HepG2 (cell line): ENCODE measurements at regions not wholly inside any gene's neighbourhood (a gene's known extent, or its start where the extent isn't known, plus 50 kb on each side); places are given as distances from the start of the nearest gene placed in this dataset.

Experiments
- ATAC-seq: fragments of 200-7000 bp; cut with Tn5 transposase; 3 replicates; pipeline ENCODE4 v1.9.1; 2020; ENCODE audit warnings: mild to moderate bottlenecking, moderate library complexity
- BruUV-seq: library from RNA; stranded (reverse); fragments of 400-500 nt; replicated peaks from 2 replicates; lab custom pipeline; 2021; lab: Mats Ljungman, UMichigan
- CTCF ChIA-PET: fragments of 300-600 bp; formaldehyde crosslinking; extraction: SDS; loops from one replicate; lab custom pipeline; 2021; ENCODE audit warnings: low total read pairs, inconsistent platforms, low intra/inter-chr PET ratio; lab: Yijun Ruan, JAX
- POLR2A ChIA-PET: fragments of 350-600 bp; sonication (Branson Sonifier 250); formaldehyde crosslinking; loops from one replicate; lab custom pipeline; 2020; ENCODE audit warnings: antibody characterized with exemption, inconsistent platforms; lab: Yijun Ruan, JAX
- DNase-seq: peaks from one replicate; pipeline ENCODE4 v3.0.0-alpha.2; 2015; ENCODE audit warnings: low spot score
- FAIRE-seq: peaks from 3 replicates; lab custom pipeline; 2011; peaks lifted over from hg19 to GRCh38; lab: Jason Lieb, UNC
- H2AFZ ChIP-seq: one replicate; pipeline ENCODE4 v1.6.1; 2011; ENCODE audit warnings: low read length, inconsistent platforms
- H3K27ac ChIP-seq: fragments of 300-600 bp; 3 replicates; pipeline ENCODE4 v1.8.0; 2011; ENCODE audit warnings: mixed run types, mild to moderate bottlenecking, mixed read lengths, low read length, inconsistent platforms; ENCODE audit not compliant: insufficient read depth; ENCODE audit errors: extremely low read length
- H3K27me3 ChIP-seq, 2 experiments: fragments of 200-600 bp in 1 of 2; 2 replicates in 1 of 2; 3 replicates in 1 of 2; pipeline versions ENCODE4 v1.6.0 to v1.8.0; 2011; ENCODE audit warnings: low read length in 2 of 2, mild to moderate bottlenecking in 2 of 2, moderate library complexity in 2 of 2, inconsistent platforms in 1 of 2; ENCODE audit not compliant: insufficient read depth in 2 of 2, control insufficient read depth in 1 of 2
- H3K36me3 ChIP-seq, 2 experiments: fragments of 200-600 bp in 1 of 2; replicated peaks in 1 of 2; 2 replicates in 1 of 2; 3 replicates in 1 of 2; pipeline versions ENCODE4 v1.5.1 to v1.8.0; 2011; ENCODE audit warnings: low read length in 2 of 2, inconsistent platforms in 1 of 2; ENCODE audit not compliant: insufficient read depth in 2 of 2, control insufficient read depth in 1 of 2
- H3K4me1 ChIP-seq: 2 replicates; pipeline ENCODE4 v1.5.1; 2012; ENCODE audit warnings: low read length, inconsistent platforms; ENCODE audit not compliant: insufficient read depth
- H3K4me2 ChIP-seq: 2 replicates; pipeline ENCODE4 v1.6.0; 2011; ENCODE audit warnings: low read depth, low read length, inconsistent platforms
- H3K4me3 ChIP-seq, 3 experiments: fragments of 200-600 bp in 1 of 3; sonication (generic), shearing (Covaris generic) in 1 of 3; replicated peaks in 1 of 3; 2 replicates each; pipeline ENCODE4 v1.5.1; 2011 to 2016; ENCODE audit warnings: low read length in 3 of 3, inconsistent platforms in 2 of 3, low read depth in 2 of 3, mild to moderate bottlenecking in 2 of 3, control low read depth in 1 of 3, mixed read lengths in 1 of 3; ENCODE audit not compliant: insufficient read depth in 1 of 3
- H3K79me2 ChIP-seq: one replicate; pipeline ENCODE4 v1.6.1; 2011; ENCODE audit warnings: low read length, inconsistent platforms; ENCODE audit not compliant: insufficient read depth
- H3K9ac ChIP-seq: 2 replicates; pipeline ENCODE4 v1.6.0; 2011; ENCODE audit warnings: mild to moderate bottlenecking, low read depth, low read length, inconsistent platforms; ENCODE audit not compliant: insufficient read depth
- H3K9me3 ChIP-seq: 2 replicates; pipeline ENCODE4 v1.5.1; 2012; ENCODE audit warnings: mild to moderate bottlenecking, low read length
- H4K20me1 ChIP-seq: 2 replicates; pipeline ENCODE4 v1.6.0; 2011; ENCODE audit warnings: inconsistent platforms, mild to moderate bottlenecking, low read length, moderate library complexity; ENCODE audit not compliant: insufficient read depth
- ARID3A ChIP-seq: IDR thresholded peaks from 2 replicates; pipeline ENCODE4 v1.6.1; 2012; ENCODE audit warnings: low read depth, low read length, improper control_type of control experiment
- ARNT ChIP-seq: fragments of 450-650 bp; IDR thresholded peaks from 2 replicates; pipeline ENCODE4 v1.6.1; 2017
- ATF1 ChIP-seq: IDR thresholded peaks from 2 replicates; pipeline ENCODE4 v1.6.1; 2016; ENCODE audit warnings: mild to moderate bottlenecking, control low read depth
- GPN1 ChIP-seq: sonication (generic); formaldehyde crosslinking; IDR thresholded peaks from 2 replicates; pipeline ENCODE4 v1.5.1; 2020; ENCODE audit warnings: missing genetic modification reagents, borderline replicate concordance
- MIER2 ChIP-seq: IDR thresholded peaks from 2 replicates; pipeline ENCODE4 v1.6.1; 2016; ENCODE audit warnings: missing biosample characterization, missing genetic modification reagents
- MXD1 ChIP-seq: sonication (generic); formaldehyde crosslinking; IDR thresholded peaks from 2 replicates; pipeline ENCODE4 v1.4.0; 2020; ENCODE audit warnings: mild to moderate bottlenecking, missing genetic modification reagents
- NFE2 ChIP-seq: sonication (generic); formaldehyde crosslinking; IDR thresholded peaks from 2 replicates; pipeline ENCODE4 v1.4.0; 2020; ENCODE audit warnings: missing genetic modification reagents
- PLSCR1 ChIP-seq: sonication (generic); formaldehyde crosslinking; IDR thresholded peaks from 2 replicates; pipeline ENCODE4 v1.5.0; 2020; ENCODE audit warnings: missing genetic modification reagents, mild to moderate bottlenecking, borderline replicate concordance
- SIN3A ChIP-seq: IDR thresholded peaks from 2 replicates; pipeline ENCODE4 v1.6.1; 2011; ENCODE audit warnings: low read depth, mild to moderate bottlenecking, control low read depth, low read length, borderline replicate concordance
- SMARCC2 ChIP-seq: fragments of 450-650 bp; IDR thresholded peaks from 2 replicates; pipeline ENCODE4 v1.6.1; 2017; ENCODE audit warnings: antibody characterized with exemption, mild to moderate bottlenecking
- TAF1 ChIP-seq: sonication (generic); formaldehyde crosslinking; IDR thresholded peaks from 2 replicates; pipeline ENCODE4 v1.4.0; 2020; ENCODE audit warnings: missing genetic modification reagents
- THAP7 ChIP-seq: sonication (generic); formaldehyde crosslinking; IDR thresholded peaks from 2 replicates; pipeline ENCODE4 v1.8.1; 2023; ENCODE audit warnings: mild to moderate bottlenecking, missing genetic modification reagents
- ZNF101 ChIP-seq: sonication (generic); formaldehyde crosslinking; IDR thresholded peaks from 2 replicates; pipeline ENCODE4 v1.4.0; 2020; ENCODE audit warnings: mild to moderate bottlenecking, low read depth, missing genetic modification reagents, borderline replicate concordance
- ZNF143 ChIP-seq: sonication (generic); formaldehyde crosslinking; IDR thresholded peaks from 2 replicates; pipeline ENCODE4 v1.4.0; 2020; ENCODE audit warnings: missing genetic modification reagents
- ZNF343 ChIP-seq: sonication (generic); formaldehyde crosslinking; IDR thresholded peaks from 2 replicates; pipeline ENCODE4 v1.4.0; 2020; ENCODE audit warnings: mild to moderate bottlenecking, missing genetic modification reagents
- ZNF619 ChIP-seq: sonication (generic); formaldehyde crosslinking; IDR thresholded peaks from 2 replicates; pipeline ENCODE4 v1.4.0; 2020; ENCODE audit warnings: mild to moderate bottlenecking, missing genetic modification reagents
- ZNF777 ChIP-seq: sonication (generic); formaldehyde crosslinking; IDR thresholded peaks from 2 replicates; pipeline ENCODE4 v1.4.0; 2020; ENCODE audit warnings: missing genetic modification reagents
- ZNF792 ChIP-seq: IDR thresholded peaks from 2 replicates; pipeline ENCODE4 v1.6.1; 2016
- ZSCAN21 ChIP-seq: sonication (generic); formaldehyde crosslinking; IDR thresholded peaks from 2 replicates; pipeline ENCODE4 v1.8.0; 2022; ENCODE audit warnings: mild to moderate bottlenecking, missing genetic modification reagents, moderate library complexity, borderline replicate concordance
- whole genome bisulfite sequencing: methylation state at CpG from one replicate; pipeline ENCODE4 v1.1.6; 2017; ENCODE audit warnings: low lambda C conversion rate; 5-methylcytosine and 5-hydroxymethylcytosine counted together
- in situ Hi-C: cut with HindIII; loops from 2 replicates; pipeline ENCODE4 v1.10.0; 2017; ENCODE audit warnings: low pct_unique_long_range_greater_than_20kb; ENCODE audit not compliant: extremely low pct_ligation_motif_present
- intact Hi-C: fragments of 100-400 bp; cut with micrococcal nuclease; formaldehyde crosslinking; loops from one replicate; pipeline ENCODE4 v1.10.0; 2022; ENCODE audit not compliant: unreplicated experiment

GRCh38 chr12:19867151-19867550, 427.9 kb downstream of the AEBP2 start:
- no peaks in the 10 kb centered on the region for H3K9me3 ChIP-seq
- no peak for TF ChIP-seq MIER2 (CRISPR knock-in tag)
- TF ChIP-seq ZNF101, result no peak
- TF ChIP-seq GPN1 (CRISPR knock-in tag), result no peak
- no peak for TF ChIP-seq ARID3A
- no peak for TF ChIP-seq PLSCR1
- TF ChIP-seq ZNF343, result no peak
- no peak for TF ChIP-seq ZSCAN21 (CRISPR knock-in tag)
- no peak for TF ChIP-seq SMARCC2
- no peak for TF ChIP-seq TAF1
- TF ChIP-seq ZNF143 (CRISPR knock-in tag), result no peak
- no peak for TF ChIP-seq ATF1 (CRISPR knock-in tag)
- TF ChIP-seq ZNF777 (CRISPR knock-in tag), result no peak
- TF ChIP-seq ZNF619, result no peak
- TF ChIP-seq MXD1 (CRISPR knock-in tag), result no peak
- TF ChIP-seq THAP7 (CRISPR knock-in tag), result no peak
- TF ChIP-seq ZNF792 (CRISPR knock-in tag), result no peak
- no peak for TF ChIP-seq SIN3A
- TF ChIP-seq ARNT, result no peak
- TF ChIP-seq NFE2 (CRISPR knock-in tag), result no peak
- TF ChIP-seq, all 625 proteins: peak for 0
- Histone ChIP-seq H3K9ac (no peak overlapping the region), H3K4me3 (no peak overlapping the region), H3K4me1 (no peaks in the 10 kb centered on the region), H2AFZ (no peak overlapping the region), H4K20me1 (no peaks in the 10 kb centered on the region), H3K79me2 (no peaks in the 10 kb centered on the region), H3K4me2 (no peak overlapping the region), H3K27me3 (no peaks in the 10 kb centered on the region; a peak in 1 of 5 replicates), H3K27ac (no peak overlapping the region), H3K36me3 (no peaks in the 10 kb centered on the region)
- FAIRE-seq (no peak), DNase-seq (no peak), ATAC-seq (no peak)
- in situ Hi-C loops (no loop called here), intact Hi-C loops (no loop called here)
- BruUV-seq, result no TSS peak
- 0% methylated on average over 1 of the region's 1 CpG for WGBS
- POLR2A ChIA-PET, result no interaction called here
- CTCF ChIA-PET, result no interaction called here
